Mammary epithelial cell (primary cell): ENCODE measurements at regions not wholly inside any gene's neighbourhood (a gene's known extent, or its start where the extent isn't known, plus 50 kb on each side); places are given as distances from the start of the nearest gene placed in this dataset.

Experiments used
- CTCF ChIP-seq, 2 donors: IDR thresholded peaks in 1 of 2; conservative IDR thresholded peaks in 1 of 2; 2 replicates each; pipeline ENCODE4 v1.5.1; 2011 to 2012; ENCODE audit warnings: inconsistent platforms in 2 of 2, low read length in 2 of 2, mild to moderate bottlenecking in 2 of 2, control low read depth in 1 of 2, low read depth in 1 of 2; ENCODE audit not compliant: insufficient read depth in 1 of 2; ENCODE audit errors: extremely low read depth in 1 of 2
- EZH2 ChIP-seq: IDR thresholded peaks from 2 replicates; pipeline ENCODE4 v1.6.1; 2012; ENCODE audit warnings: low read length, inconsistent platforms, borderline replicate concordance

GRCh38 chr2:58720033-58720769, 479.1 kb upstream of the FANCL start:
- TF ChIP-seq EZH2 (no peak), CTCF (conservative IDR thresholded peaks at IDR 0.05 in 1 of 2, IDR thresholded peaks at IDR 0.05 in 1 of 2; ENCODE audit: extremely low read depth in 1 of 2, insufficient read depth in 1 of 2, low read depth in 1 of 2, low read length in 2 of 2) (no peak)
